Left ventricle myocardium inferior (tissue), 1 donor: ENCODE measurements at regions not wholly inside any gene's neighbourhood (a gene's known extent, or its start where the extent isn't known, plus 50 kb on each side); places are given as distances from the start of the nearest gene placed in this dataset.
"Not testable (repeated sequence)": the region's sequence is repeated elsewhere in the genome, so short reads cannot be mapped to it uniquely, and the experiment has no call there.

Source experiments
- DNase-seq: peaks from one replicate; pipeline ENCODE4 v3.0.0-alpha.2; 2020
- H3K27ac ChIP-seq: fragments of 200-600 bp; replicated peaks from 2 replicates; pipeline ENCODE4 v1.8.0; 2021
- H3K27me3 ChIP-seq: fragments of 200-600 bp; 2 replicates; pipeline ENCODE4 v1.8.0; 2021; ENCODE audit warnings: low read depth
- H3K36me3 ChIP-seq: fragments of 200-600 bp; 2 replicates; pipeline ENCODE4 v1.8.0; 2021
- H3K4me1 ChIP-seq: fragments of 200-600 bp; 2 replicates; pipeline ENCODE4 v1.8.0; 2021
- H3K4me3 ChIP-seq: fragments of 200-600 bp; 2 replicates; pipeline ENCODE4 v1.8.0; 2021; ENCODE audit warnings: mild to moderate bottlenecking, moderate library complexity
- H3K9me3 ChIP-seq: fragments of 200-600 bp; replicated peaks from 2 replicates; pipeline ENCODE4 v1.8.0; 2021
- CTCF ChIP-seq: fragments of 200-600 bp; IDR thresholded peaks from 2 replicates; pipeline ENCODE4 v1.8.0; 2021; ENCODE audit warnings: antibody characterized with exemption, mild to moderate bottlenecking, borderline replicate concordance
- intact Hi-C: fragments of 100-400 bp; cut with micrococcal nuclease; formaldehyde crosslinking; loops from one replicate; pipeline ENCODE4 v1.11.0; 2022
- donor health status: DM: no; HTN: yes; CAD: no; lungs with severe emphysema.

- no peaks in the 10 kb centered on the region for H3K9me3 ChIP-seq
- intact Hi-C loops: no loop called here
- no peak overlapping the region for H3K4me3 ChIP-seq
- H3K27me3 ChIP-seq: no peaks in the 10 kb centered on the region
- no peak overlapping the region for H3K27ac ChIP-seq
- no peak for TF ChIP-seq CTCF
- H3K4me1 ChIP-seq: no peaks in the 10 kb centered on the region
- H3K36me3 ChIP-seq: no peaks in the 10 kb centered on the region
- DNase-seq: no peak
Measured at GRCh38 chr4:143819029-143819428, 86.3 kb downstream of the GYPE start.

- not testable (repeated sequence) for DNase-seq, H3K27ac ChIP-seq
Measured at GRCh38 chr4:143817866-143818265, 87.5 kb downstream of the GYPE start.

GRCh38 chr4:143815375-143815774 lies 90.0 kb downstream of the GYPE start:
- H3K4me1 ChIP-seq, DNase-seq, H3K27me3 ChIP-seq, H3K9me3 ChIP-seq, H3K36me3 ChIP-seq, H3K4me3 ChIP-seq, intact Hi-C loops, H3K27ac ChIP-seq: not testable (repeated sequence)

More at GRCh38 chr4:143817866-143818265, 87.5 kb downstream of the GYPE start:
- H3K9me3 ChIP-seq, H3K4me1 ChIP-seq, H3K36me3 ChIP-seq, intact Hi-C loops, H3K4me3 ChIP-seq, H3K27me3 ChIP-seq: not testable (repeated sequence)

GRCh38 chr4:143813431-143814154 lies 91.8 kb downstream of the GYPE start:
- not testable (repeated sequence) for DNase-seq

GRCh38 chr4:143791693-143792092 lies 91.2 kb upstream of the FREM3 start:
- H3K36me3 ChIP-seq, H3K4me3 ChIP-seq, H3K4me1 ChIP-seq, H3K27ac ChIP-seq, H3K9me3 ChIP-seq, intact Hi-C loops, DNase-seq, H3K27me3 ChIP-seq: not testable (repeated sequence)

More at GRCh38 chr4:143813431-143814154, 91.8 kb downstream of the GYPE start:
- H3K27me3 ChIP-seq, H3K4me3 ChIP-seq, H3K9me3 ChIP-seq, H3K4me1 ChIP-seq, H3K27ac ChIP-seq, H3K36me3 ChIP-seq, intact Hi-C loops: not testable (repeated sequence)

- H3K9me3 ChIP-seq, H3K4me1 ChIP-seq, H3K27ac ChIP-seq, DNase-seq, H3K4me3 ChIP-seq, H3K36me3 ChIP-seq, H3K27me3 ChIP-seq, intact Hi-C loops: not testable (repeated sequence)
Measured at GRCh38 chr4:143790425-143790824, 90.0 kb upstream of the FREM3 start.

GRCh38 chr4:143789618-143790017 lies 89.1 kb upstream of the FREM3 start:
- H3K36me3 ChIP-seq, intact Hi-C loops: not testable (repeated sequence)

GRCh38 chr4:143784567-143784966 lies 84.1 kb upstream of the FREM3 start:
- intact Hi-C loops: no loop called here

More at GRCh38 chr4:143789618-143790017, 89.1 kb upstream of the FREM3 start:
- not testable (repeated sequence) for H3K9me3 ChIP-seq, H3K27me3 ChIP-seq, H3K27ac ChIP-seq, H3K4me1 ChIP-seq, H3K4me3 ChIP-seq, DNase-seq

More at GRCh38 chr4:143784567-143784966, 84.1 kb upstream of the FREM3 start:
- no peaks in the 10 kb centered on the region for H3K4me1 ChIP-seq
- H3K27ac ChIP-seq: no peak overlapping the region
- TF ChIP-seq CTCF: no peak
- no peaks in the 10 kb centered on the region for H3K27me3 ChIP-seq
- no peak for DNase-seq
- peaks cover 11% of the 10 kb centered on the region for H3K9me3 ChIP-seq
- no peaks in the 10 kb centered on the region for H3K36me3 ChIP-seq
- H3K4me3 ChIP-seq: no peak overlapping the region
